Activated T-cell treated with anti-CD3 and anti-CD28 coated beads for 24 hours (primary cell): ENCODE measurements at regions not wholly inside any gene's neighbourhood (a gene's known extent, or its start where the extent isn't known, plus 50 kb on each side); places are given as distances from the start of the nearest gene placed in this dataset.

Source experiments
- DNase-seq: peaks from one replicate; pipeline ENCODE4 v3.0.0-alpha.2; 2020; ENCODE audit warnings: low read depth

DNA sequence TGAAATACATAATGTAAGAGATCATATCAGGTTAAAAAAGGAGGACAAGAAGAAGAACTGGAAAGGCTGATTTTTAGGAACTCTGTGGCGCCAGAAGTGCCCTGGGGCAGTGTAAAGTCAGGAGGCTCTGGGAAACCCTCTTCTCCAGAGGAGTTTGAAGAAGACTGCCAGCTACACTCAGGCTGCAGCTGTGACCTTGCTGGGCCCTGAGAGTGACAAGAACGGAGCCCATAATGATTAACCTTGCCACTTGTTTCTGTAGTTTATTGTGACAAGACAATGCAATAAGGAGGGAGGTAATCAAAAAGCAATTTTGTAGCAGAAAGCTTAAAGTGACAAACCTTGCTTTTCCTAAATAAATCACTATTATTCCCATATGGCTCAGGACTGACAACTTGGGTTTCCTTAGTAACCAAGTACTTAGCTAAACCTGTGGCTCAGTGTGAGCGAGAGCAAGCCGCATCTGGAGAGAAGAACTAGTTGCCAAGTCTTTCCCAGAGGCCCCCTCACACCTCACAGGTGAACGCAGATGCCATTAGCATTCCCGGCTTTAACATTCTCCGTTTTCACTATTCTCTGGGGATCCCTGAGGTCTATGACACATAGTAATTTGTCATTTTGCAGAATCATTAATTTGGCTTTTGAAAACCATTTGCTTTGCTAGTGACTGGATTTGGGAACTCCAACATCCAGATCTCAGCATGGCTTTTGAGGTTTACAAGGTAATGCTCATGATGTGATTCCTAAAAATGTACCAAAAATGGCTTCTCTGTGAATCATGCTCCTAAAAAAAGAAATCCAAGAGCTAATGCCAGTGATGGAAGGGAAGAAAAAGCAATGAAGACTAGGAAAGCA is 115.9 kb downstream of the OMA1 start:
- no peak for DNase-seq

DNA sequence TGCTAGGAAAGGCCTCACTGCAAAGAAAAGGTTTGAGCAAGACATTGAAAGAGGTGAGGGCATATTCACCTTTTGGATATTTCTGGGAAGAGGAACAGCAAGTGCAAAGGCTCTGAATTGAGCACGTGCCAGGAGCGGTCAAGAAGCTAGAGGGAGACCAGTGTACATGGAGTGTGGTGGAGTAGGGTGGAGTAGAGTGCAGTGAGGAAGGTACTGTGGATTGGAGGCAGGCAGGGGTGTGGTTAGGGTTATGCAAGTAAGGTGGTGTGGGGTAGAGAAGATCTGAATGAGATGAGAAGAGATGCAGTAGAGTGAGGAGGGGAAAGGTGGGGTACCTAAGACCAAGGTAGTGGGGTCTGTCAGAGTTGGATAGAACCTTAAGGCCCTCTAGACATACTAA is 119.6 kb downstream of the OMA1 start:
- DNase-seq: no peak

DNA sequence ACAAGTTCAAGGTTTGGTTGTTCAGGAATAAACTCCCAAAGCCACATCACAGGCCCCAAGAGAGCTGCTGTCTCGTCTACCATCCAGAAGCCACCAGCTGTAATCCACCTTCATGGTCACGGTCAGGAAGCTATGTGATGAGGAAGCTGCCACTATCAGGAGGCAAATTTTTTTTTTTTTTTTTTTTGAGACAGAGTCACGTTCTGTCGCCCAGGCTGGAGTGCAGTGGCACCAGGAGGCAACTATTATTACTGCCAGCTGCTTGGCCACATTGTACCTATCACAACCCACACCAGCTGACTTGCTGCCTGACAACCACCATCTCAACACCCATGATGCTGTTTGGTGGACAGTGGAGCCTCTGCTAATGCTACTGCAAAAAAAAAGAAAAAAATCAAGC is 124.1 kb downstream of the OMA1 start:
- DNase-seq: no peak

DNA sequence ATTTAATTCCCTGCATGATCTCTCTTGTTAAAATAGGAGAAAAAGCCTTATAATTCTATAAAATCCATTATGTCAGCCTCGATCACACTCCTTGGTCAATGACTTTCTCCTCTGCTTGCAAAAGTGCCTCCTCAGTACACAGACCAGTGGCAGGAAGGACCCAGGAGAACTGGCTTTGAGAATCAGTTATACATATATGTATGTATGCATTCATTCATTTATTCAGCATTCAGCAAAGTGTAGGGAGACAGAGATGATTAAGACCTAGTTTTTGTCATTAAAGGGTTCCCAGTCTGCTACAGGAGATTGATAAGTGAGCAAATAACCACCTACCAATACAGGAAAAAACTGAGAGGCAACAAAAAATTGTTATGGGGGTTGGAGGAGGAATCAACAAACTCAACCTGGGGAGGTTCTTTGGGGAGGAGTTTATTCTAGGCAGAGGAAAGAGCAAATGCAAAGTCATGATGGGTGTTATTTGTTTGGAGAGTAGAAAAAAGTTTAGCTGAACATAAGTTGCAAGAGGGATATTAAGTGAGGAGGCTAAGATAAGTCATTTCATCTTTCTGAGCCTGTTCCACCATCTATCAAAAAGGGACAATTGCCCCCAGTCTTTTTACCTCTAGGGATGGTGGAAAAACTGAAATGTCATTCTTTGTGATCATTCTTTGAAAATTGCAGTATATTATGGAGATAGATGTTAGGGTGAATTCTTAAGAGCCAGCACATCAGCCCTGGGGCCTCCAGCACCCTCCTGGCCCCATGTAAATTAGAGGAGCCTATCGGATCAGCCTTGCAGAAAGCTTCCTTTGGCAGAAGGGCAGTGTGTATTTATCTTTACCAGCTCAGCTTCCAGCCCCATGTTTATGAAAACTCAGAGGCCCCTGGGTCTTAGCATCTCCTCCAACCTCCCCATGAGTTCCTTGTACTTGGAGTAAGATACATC is 128.0 kb downstream of the OMA1 start:
- DNase-seq: no peak

DNA sequence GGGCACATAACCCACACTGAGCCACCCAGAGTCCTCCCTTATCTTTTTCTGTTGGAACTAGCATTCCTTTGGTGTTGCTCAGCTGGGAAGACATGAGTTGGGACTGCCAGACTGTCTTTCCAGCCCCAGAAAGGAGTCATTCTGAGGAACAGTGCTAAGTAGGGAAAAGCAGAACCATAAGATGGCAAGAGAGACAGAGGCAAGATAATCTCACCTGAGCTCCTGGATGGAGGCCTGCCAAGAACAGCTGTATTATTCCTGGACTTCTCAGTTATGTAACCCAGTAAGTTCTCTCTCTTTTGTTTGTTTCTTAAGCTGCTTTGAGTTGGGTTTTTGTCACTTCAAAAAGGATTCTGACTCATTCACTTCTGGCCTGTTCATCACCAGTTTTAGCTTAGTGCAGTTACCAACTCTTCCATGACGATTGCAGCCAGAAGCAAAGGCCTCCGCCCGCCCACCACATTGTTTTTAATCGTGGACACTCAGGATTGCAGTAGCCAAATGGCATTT is 134.4 kb downstream of the OMA1 start:
- no peak for DNase-seq

DNA sequence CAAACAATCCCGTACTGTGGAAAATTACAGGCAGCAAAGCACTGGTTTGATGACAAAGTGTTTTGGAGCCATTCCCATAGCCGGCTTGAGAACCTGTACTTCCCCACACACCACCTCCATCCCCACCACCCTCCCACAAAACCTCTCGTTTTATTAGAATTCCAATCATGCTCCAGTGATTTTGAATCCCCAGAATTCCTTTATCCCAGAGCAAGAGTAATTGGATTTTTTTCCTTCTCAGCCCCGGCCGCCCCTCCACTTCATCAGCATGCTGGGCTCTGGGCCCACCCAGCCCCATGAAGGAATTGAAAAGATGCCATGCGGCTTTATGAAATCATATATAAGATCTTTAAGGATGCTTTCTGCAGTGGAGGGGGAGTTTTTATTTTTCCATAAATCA is 136.6 kb downstream of the OMA1 start:
- DNase-seq: no peak

DNA sequence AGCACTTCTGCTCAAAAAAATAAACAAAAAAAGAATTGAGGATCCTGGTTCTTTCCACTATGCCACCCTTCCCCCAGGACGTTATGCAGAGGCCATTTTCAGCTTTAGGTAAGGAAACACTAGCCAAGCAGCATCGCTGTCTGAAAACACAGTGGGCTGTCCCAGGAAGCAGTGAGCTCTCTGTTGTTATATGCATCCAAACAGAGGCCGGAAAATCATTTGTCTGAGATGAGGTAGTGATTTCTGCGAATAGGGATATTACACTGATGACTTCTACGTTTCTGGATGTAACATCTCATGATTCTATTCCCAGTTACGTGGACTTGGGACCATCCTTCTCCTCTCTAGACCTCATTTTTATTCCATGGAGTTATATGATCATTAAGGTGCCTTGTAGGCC is 137.2 kb downstream of the OMA1 start:
- no peak for DNase-seq

DNA sequence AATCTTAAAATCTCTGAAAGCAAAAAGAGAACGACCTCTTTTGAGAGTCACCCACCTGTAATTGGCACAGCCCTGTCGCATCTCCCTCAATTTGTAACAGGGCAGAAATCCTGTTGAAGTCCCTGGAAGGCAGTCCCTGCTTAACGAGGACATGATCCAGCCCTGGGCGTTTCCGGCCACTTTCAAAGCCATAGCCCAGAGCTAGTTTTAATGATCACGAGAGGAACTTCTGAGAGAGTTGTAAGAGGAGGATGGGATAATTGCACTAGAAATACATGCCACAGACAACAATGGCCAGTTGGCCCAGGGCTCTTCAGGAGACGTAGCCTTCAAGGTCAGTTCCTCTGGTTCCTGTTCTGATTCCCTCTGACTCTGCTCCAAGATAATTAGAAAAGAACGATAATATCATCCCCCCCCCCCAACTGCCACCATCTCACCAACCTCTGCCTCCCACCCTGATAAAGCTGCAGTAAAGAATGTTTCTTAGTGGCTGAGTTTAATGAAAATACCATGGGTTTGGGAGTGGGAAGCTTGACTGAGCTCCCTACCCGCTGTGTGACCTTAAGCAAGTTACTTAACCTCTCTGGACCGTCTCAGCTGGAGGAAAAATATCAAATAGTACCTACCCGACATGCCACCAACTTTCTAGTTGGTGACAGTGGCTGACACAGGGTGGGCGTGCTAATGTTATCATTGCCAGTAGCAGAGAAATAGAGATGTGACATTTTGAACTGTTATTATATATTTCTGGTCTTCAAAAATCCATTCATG is 140.0 kb downstream of the OMA1 start:
- DNase-seq: no peak

DNA sequence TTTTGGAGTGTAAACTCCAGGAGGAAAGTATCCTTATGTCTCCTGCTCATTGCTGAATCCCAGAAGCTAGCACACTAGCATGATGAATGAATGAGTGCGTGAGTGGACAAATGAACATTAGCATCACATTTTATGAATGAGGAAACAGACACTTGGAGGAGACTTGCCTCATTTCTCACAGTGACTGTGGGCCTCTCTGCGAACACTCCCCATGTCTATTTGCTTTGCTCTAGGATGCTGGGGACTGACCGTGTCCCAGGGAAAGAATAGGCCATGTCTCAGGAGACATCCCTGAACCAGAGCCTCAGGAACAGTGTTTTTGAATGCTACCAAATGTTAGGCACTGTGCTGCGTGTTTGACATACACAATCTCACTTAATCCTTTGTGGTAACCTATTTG is 140.9 kb downstream of the OMA1 start:
- no peak for DNase-seq

DNA sequence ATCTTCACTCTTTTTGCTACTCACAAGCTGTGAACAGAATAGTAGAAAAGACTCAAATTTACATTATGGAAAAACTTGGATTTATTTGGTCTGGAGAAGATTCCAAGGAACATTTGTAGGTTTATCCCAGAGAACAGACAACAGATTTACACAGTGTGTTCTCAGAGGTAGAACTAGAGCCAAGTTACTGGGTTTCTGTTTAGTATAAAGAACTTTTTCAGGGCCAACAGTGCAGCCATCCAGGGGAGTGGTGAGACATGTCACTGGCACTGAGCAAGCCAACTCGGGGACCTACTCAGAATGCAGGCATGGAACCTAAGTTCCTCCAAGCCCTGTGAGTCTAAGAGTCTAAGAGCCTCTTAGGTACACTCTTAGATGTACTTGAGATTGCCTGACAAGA is 142.6 kb downstream of the OMA1 start:
- DNase-seq: no peak

DNA sequence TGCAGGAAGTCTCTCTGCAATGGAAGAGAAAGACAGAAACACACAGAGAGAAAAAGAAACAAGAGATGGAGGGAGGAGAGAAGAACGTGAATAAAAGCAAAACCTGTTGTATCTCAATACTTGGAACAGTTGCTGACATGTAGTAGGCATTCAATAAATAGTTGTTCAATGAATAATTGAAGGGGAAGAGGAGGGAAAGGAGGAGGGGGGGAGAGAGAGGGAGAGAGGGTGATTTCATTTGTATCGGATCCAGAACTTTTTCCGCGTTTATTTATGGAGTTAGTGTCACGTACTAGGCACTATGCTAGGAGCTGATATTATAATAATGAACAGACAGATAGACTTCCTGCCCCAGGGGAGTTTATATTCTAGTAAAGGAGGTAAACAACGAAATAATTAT is 144.1 kb downstream of the OMA1 start:
- no peak for DNase-seq

DNA sequence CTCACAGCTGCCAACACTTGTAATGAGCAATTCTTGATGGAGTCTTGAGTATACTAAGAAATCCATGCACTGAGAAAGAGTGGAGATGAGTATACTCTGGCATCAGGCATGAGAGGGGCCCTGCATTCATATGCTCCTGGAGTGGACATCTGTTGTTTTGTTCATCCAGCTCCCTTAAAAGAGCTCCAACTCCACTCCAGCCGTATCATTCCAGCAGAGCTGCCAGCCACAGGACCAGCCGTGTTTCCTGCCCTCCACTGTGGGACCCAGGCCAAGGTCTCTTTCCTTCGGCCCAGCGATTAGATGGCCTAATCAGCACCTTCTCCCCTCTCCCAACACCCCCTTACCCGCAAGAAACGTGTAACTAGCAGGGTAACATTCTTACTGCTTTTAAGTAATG is 144.5 kb downstream of the OMA1 start:
- no peak for DNase-seq

DNA sequence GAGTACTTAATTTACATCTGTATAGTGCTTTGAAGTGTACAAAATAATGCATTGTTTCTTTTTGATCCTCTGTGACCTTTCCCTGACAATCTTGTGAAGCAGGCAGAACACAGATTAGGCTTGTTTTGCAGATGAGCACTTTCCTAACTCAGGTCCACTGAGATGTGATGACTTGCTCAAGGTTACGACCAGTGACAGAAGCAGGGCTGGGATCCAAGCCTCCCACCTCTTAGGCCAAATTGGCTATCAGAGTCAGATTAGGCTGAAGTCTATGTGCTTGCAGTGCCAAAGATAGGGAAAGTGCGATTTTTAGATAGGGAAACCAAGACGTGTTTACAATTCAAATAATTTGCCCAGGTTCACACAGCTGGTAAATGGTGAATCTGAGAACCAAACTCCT is 147.3 kb downstream of the OMA1 start:
- DNase-seq: no peak

DNA sequence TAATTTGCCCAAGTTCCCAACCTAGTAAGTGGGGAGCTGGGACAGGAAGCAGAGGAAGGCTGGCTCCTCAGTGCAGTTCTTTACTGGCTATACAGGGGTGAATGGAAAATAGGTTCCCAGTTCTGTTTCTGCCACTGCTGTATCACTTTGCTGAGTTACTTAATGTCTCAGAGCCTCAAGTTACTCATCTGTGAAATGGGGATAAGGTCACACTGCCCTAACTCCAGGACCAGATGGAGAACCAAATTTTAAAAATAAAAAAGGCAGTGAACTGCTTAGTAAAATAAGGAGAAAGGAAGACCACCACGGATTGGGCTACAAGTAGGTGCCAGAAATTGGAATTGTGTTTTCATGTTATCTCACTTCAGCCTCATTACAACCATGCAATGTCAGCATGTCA is 147.8 kb downstream of the OMA1 start:
- DNase-seq: no peak

DNA sequence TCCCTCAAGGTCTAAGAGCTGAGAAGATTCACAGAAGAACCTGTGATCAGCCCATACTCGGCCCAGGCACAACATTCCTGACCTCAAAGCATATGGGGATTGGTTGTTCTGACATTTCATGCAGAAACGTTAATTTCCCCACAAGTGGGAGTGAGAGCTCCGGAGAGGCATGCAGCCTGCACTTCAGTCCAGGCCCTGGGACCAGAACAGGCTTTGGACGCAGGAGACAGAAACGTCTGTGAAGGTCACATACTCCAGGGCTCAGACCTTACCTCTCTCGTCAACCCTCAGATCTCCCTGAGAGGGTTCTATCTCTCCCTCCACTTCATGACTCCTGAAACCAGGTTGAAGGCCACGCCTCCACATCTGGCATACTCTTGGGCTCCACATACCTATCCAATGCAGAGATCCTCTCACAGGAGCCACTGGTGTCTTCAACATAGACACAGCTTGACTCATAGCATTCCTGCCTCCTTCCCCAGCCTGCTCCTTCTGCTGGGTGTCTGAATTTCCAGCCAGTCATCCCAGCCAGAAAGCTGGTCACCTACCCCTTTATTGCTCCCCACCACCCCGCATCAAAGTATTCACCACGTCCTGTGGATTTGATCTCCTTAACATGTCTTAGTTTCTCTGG is 149.2 kb downstream of the OMA1 start:
- DNase-seq: no peak

DNA sequence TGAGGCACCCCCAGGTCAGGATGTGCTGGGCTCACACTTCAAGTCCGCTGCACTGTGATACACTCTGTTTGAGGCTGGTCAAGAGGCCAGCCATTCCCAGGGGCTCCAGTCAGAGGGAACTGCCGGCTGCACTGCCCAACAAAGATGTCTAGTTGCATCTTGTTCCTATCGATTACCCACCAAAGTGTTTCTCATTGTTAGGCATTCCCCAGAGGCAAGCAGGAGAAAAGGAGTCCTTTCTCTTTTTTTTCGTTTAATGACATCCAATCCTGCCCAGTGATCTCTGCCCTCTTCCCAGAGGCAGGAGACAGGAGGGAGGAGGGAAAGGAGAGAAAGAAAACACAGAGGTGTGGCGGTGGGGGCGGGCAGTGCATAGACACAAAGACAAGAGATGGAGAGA is 150.4 kb downstream of the OMA1 start:
- DNase-seq: no peak

DNA sequence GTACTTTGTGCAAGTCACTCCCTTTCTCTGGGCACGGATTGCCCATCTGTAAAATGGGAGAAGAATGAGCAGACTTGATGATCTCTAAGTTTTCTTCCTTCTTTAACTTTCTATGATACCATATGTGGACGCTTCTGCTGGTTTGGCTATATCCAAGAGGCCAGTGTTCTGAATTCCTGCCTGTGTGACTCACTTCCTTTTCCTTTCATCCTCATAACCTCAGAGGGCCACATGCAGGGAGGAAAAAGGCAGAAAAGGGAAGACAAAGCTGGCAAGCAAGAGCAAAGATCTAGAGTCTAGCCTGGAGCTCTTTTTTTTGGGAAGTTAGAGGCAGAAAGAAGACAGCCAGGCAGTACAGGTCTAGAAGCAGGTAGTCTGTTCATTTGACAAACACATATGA is 151.2 kb downstream of the OMA1 start:
- no peak for DNase-seq

DNA sequence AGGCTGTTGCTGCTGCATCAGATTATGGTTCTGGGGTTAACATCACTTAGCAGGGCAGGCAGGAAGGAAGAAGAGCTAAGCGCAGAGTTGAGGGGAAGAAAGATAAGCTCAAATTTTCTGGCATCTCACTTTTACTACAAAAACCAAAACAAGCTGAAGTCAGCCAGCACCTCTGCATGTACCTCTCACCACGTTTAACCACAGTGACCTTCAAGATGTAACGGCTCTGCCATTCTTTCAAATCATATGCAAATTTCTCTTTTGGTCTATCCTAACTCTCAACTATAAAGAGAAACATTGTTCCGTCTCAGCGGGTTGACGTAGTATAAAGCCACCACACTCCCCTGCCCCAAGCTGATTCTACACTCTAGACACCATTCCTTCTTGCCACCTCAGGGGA is 154.4 kb downstream of the OMA1 start:
- no peak for DNase-seq

DNA sequence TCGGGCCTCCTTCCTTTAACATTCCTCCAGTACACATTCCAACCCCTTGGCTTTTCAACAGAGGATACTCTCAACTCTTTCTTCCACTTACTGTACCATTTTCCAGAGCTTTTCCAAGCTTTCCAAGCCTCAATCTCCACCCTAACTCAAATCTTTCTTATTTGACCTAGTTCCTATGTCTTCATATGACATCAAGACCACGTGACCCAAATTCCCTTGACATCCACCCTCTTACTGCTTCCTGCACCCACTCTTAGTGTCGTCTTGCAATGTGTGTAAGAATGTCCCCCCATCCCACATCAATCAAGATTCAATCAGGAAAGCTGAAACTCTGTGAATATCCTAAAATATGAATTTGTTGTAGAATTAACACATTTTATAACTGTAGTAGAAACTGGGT is 155.0 kb downstream of the OMA1 start:
- DNase-seq: no peak

DNA sequence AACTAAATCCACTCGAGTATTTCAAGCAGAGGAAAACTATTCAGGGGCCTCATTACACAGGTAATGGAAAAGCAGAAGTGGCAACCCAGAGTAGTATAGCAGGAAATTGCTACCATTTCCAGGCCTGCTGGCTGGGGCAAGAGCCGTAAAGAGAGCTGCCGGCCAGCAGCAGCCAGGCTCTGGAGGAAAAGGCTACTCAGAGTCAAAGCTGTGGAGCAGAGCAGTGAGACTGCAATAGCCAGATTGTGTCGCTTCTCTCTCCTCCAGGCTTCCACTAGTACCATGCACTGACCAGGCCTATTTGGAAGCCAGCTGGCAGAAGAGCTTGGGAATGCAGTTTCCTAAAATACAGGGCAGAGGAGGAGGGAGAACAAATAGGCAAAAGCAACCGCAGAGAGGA is 155.5 kb downstream of the OMA1 start:
- DNase-seq: no peak

DNA sequence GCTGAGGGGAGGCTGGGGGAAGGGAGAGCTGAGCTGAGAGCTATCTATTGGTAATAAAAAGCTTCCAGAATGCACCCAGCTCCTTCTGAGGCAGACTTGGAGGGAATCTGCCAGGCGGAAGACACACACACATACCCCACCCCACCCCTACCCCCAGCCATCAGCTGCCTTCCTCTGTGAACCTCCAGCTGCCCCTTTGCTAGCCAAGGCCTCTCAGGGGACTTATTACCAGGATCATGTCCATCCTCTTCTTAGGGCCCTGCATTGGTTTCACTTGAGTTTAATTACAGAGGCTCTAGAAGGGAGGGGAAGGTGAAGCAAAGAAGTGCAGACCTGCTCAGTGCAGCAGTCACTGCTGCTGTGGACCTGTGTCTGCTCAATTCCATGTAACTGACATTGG is 156.4 kb downstream of the OMA1 start:
- DNase-seq: no peak

DNA sequence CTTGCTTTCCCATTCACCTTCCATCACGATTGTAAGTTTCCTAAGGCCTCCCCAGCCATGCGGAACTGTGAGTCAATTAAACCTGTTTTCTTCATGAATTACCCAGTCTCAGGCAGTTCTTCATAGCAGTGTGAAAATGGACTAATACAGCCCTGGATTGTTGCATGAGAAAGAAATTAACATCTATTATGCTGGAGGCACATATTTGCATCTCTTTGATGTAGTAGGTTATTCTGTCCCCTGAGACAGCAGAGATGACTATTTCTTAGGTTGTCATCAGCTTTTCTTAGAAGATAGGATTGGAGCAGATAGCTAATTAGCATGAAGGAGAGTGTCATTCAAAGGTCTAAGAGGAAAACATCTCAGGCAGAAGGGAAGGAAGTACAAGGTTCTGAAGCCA is 166.2 kb downstream of the OMA1 start:
- DNase-seq: no peak
